ENCODE measurements at regions not wholly inside any gene's neighbourhood (a gene's known extent, or its start where the extent isn't known, plus 50 kb on each side); places are given as distances from the start of the nearest gene placed in this dataset.

- no peak overlapping the region for H3K4me3 ChIP-seq (replicated peaks; ENCODE audit: low read depth, low read length)
- TF ChIP-seq CTCF (IDR thresholded peaks at IDR 0.05; ENCODE audit: low read depth, low read length, missing control alignments) = no peak
- no peak for DNase-seq (ENCODE audit: extremely low read depth, low read depth)
Observed at GRCh38 chr16:54488729-54489128, 202.1 kb upstream of the IRX3 start.

- DNase-seq (ENCODE audit: extremely low read depth, low read depth) = no peak
- no peak overlapping the region for H3K4me3 ChIP-seq (replicated peaks; ENCODE audit: low read depth, low read length)
- TF ChIP-seq CTCF (IDR thresholded peaks at IDR 0.05; ENCODE audit: low read depth, low read length, missing control alignments) = no peak
Observed at GRCh38 chr16:54487933-54488332, 201.3 kb upstream of the IRX3 start.

GRCh38 chr16:54484700-54485099 is 198.1 kb upstream of the IRX3 start:
- TF ChIP-seq CTCF (IDR thresholded peaks at IDR 0.05; ENCODE audit: low read depth, low read length, missing control alignments) = no peak
- no peak overlapping the region for H3K4me3 ChIP-seq (replicated peaks; ENCODE audit: low read depth, low read length)
- DNase-seq (ENCODE audit: extremely low read depth, low read depth) = no peak

GRCh38 chr16:54482892-54483574 is 196.4 kb upstream of the IRX3 start:
- no peak for TF ChIP-seq CTCF (IDR thresholded peaks at IDR 0.05; ENCODE audit: low read depth, low read length, missing control alignments)
- DNase-seq (ENCODE audit: extremely low read depth, low read depth) = no peak

GRCh38 chr16:54480429-54480828 is 193.8 kb upstream of the IRX3 start:
- no peak for TF ChIP-seq CTCF (IDR thresholded peaks at IDR 0.05; ENCODE audit: low read depth, low read length, missing control alignments)
- no peak overlapping the region for H3K4me3 ChIP-seq (replicated peaks; ENCODE audit: low read depth, low read length)
- DNase-seq (ENCODE audit: extremely low read depth, low read depth) = no peak

More at GRCh38 chr16:54482892-54483574, 196.4 kb upstream of the IRX3 start:
- H3K4me3 ChIP-seq (replicated peaks; ENCODE audit: low read depth, low read length) = no peak overlapping the region

- H3K4me3 ChIP-seq (replicated peaks; ENCODE audit: low read depth, low read length) = no peak overlapping the region
- no peak for DNase-seq (ENCODE audit: extremely low read depth, low read depth)
- TF ChIP-seq CTCF (IDR thresholded peaks at IDR 0.05; ENCODE audit: low read depth, low read length, missing control alignments) = no peak
Observed at GRCh38 chr16:54479546-54479945, 193.0 kb upstream of the IRX3 start.

- no peak overlapping the region for H3K4me3 ChIP-seq (replicated peaks; ENCODE audit: low read depth, low read length)
- DNase-seq (ENCODE audit: extremely low read depth, low read depth) = no peak
- no peak for TF ChIP-seq CTCF (IDR thresholded peaks at IDR 0.05; ENCODE audit: low read depth, low read length, missing control alignments)
Observed at GRCh38 chr16:54477714-54478113, 191.1 kb upstream of the IRX3 start.

Data from HFF-Myc (cell line).